ENCODE measurements at regions not wholly inside any gene's neighbourhood (a gene's known extent, or its start where the extent isn't known, plus 50 kb on each side); places are given as distances from the start of the nearest gene placed in this dataset.
"Not testable (repeated sequence)": the region's sequence is repeated elsewhere in the genome, so short reads cannot be mapped to it uniquely, and the experiment has no call there.

- DNase-seq = no peak
Measured at GRCh38 chr19:28583713-28584112, 629.2 kb downstream of the UQCRFS1 start.

- no peak for DNase-seq
Measured at GRCh38 chr19:28583242-28583641, 629.7 kb downstream of the UQCRFS1 start.

GRCh38 chr19:28582796-28583195, 630.2 kb downstream of the UQCRFS1 start:
- DNase-seq = no peak

GRCh38 chr19:28582344-28582743, 630.6 kb downstream of the UQCRFS1 start:
- DNase-seq = no peak

GRCh38 chr19:28581468-28581770, 631.5 kb downstream of the UQCRFS1 start:
- no peak for DNase-seq

- no peak for DNase-seq
Measured at GRCh38 chr19:28578786-28579505, 634.0 kb downstream of the UQCRFS1 start.

- DNase-seq = no peak
Measured at GRCh38 chr19:28578208-28578607, 634.7 kb downstream of the UQCRFS1 start.

GRCh38 chr19:28577666-28578065, 635.3 kb downstream of the UQCRFS1 start:
- no peak for DNase-seq

GRCh38 chr19:28577233-28577632, 635.7 kb downstream of the UQCRFS1 start:
- no peak for DNase-seq

- no peak for DNase-seq
Measured at GRCh38 chr19:28575816-28576215, 637.1 kb downstream of the UQCRFS1 start.

GRCh38 chr19:28575312-28575711, 637.6 kb downstream of the UQCRFS1 start:
- not testable (repeated sequence) for DNase-seq

- no peak for DNase-seq
Measured at GRCh38 chr19:28574212-28574611, 638.7 kb downstream of the UQCRFS1 start.

- DNase-seq = peak; percentile 7
Measured at GRCh38 chr19:28569132-28570131, 643.5 kb downstream of the UQCRFS1 start.

- no peak for DNase-seq
Measured at GRCh38 chr19:28567834-28568233, 645.1 kb downstream of the UQCRFS1 start.

- DNase-seq = no peak
Measured at GRCh38 chr19:28563964-28564921, 648.7 kb downstream of the UQCRFS1 start.

- no peak for DNase-seq
Measured at GRCh38 chr19:28560786-28561185, 652.2 kb downstream of the UQCRFS1 start.

- DNase-seq = no peak
Measured at GRCh38 chr19:28558783-28559182, 654.2 kb downstream of the UQCRFS1 start.

- DNase-seq = peak; percentile 2
Measured at GRCh38 chr19:28556371-28556770, 656.6 kb downstream of the UQCRFS1 start.

GRCh38 chr19:28555317-28555716, 657.6 kb downstream of the UQCRFS1 start:
- no peak for DNase-seq

- no peak for DNase-seq
Measured at GRCh38 chr19:28554321-28555091, 658.4 kb downstream of the UQCRFS1 start.

- DNase-seq = no peak
Measured at GRCh38 chr19:28553764-28554163, 659.2 kb downstream of the UQCRFS1 start.

GRCh38 chr19:28553005-28553404, 659.9 kb downstream of the UQCRFS1 start:
- DNase-seq = no peak

Data from NCI-H1092 treated with DMSO at 0.1 percent for 48 hours (cell line).